PC-9 (cell line): ENCODE measurements at regions not wholly inside any gene's neighbourhood (a gene's known extent, or its start where the extent isn't known, plus 50 kb on each side); places are given as distances from the start of the nearest gene placed in this dataset.

Source experiments
- BruUV-seq: library from RNA; stranded (reverse); fragments of 400-500 nt; replicated peaks from 2 replicates; lab custom pipeline; 2021; lab: Mats Ljungman, UMichigan
- CTCF ChIA-PET: fragments of 300-600 bp; sonication (Branson Sonifier 250); formaldehyde crosslinking; loops from one replicate; lab custom pipeline; 2022; ENCODE audit warnings: antibody characterized with exemption; lab: Charles Lee
- POLR2A ChIA-PET: fragments of 300-600 bp; sonication (Branson Sonifier 250); formaldehyde crosslinking; loops from one replicate; lab custom pipeline; 2022; ENCODE audit warnings: antibody characterized with exemption; ENCODE audit not compliant: unreplicated experiment; lab: Charles Lee
- DNase-seq, 2 experiments: peaks; one replicate each; pipeline versions ENCODE4 v3.0.0 to v3.0.0-alpha.2; 2015 to 2022; ENCODE audit warnings: mixed read lengths in 1 of 2
- H2AFZ ChIP-seq: fragments of 200-600 bp; sonication (generic); 2 replicates; pipeline ENCODE4 v1.8.1; 2017; ENCODE audit warnings: antibody characterized with exemption
- H3F3A ChIP-seq: fragments of 200-600 bp; sonication (generic); 2 replicates; pipeline ENCODE4 v1.8.1; 2017; ENCODE audit warnings: antibody characterized with exemption, mild to moderate bottlenecking, low read depth; ENCODE audit not compliant: insufficient read depth
- H3K27ac ChIP-seq: fragments of 200-600 bp; sonication (generic); 2 replicates; pipeline ENCODE4 v1.6.1; 2016; ENCODE audit warnings: mixed run types
- H3K27me3 ChIP-seq: fragments of 200-600 bp; sonication (generic); 2 replicates; pipeline ENCODE4 v1.6.1; 2016; ENCODE audit warnings: low read depth, mixed run types; ENCODE audit not compliant: insufficient read depth
- H3K36me3 ChIP-seq: fragments of 200-600 bp; sonication (generic); 2 replicates; pipeline ENCODE4 v1.6.1; 2016; ENCODE audit warnings: low read depth, mixed run types
- H3K4me1 ChIP-seq: fragments of 200-600 bp; sonication (generic); replicated peaks from 2 replicates; pipeline ENCODE4 v1.6.1; 2016; ENCODE audit warnings: mixed run types; ENCODE audit not compliant: insufficient read depth
- H3K4me2 ChIP-seq: fragments of 200-600 bp; sonication (generic); 2 replicates; pipeline ENCODE4 v1.6.1; 2017; ENCODE audit warnings: mixed run types
- H3K4me3 ChIP-seq: fragments of 200-600 bp; sonication (generic); 2 replicates; pipeline ENCODE4 v1.6.1; 2016; ENCODE audit warnings: mixed run types
- H3K79me2 ChIP-seq: fragments of 200-600 bp; sonication (generic); 2 replicates; pipeline ENCODE4 v1.6.1; 2017; ENCODE audit warnings: low read depth, mixed run types
- H3K9me2 ChIP-seq: fragments of 200-600 bp; sonication (generic); 2 replicates; pipeline ENCODE4 v1.8.1; 2017; ENCODE audit warnings: mild to moderate bottlenecking; ENCODE audit not compliant: insufficient read depth
- H3K9me3 ChIP-seq: fragments of 200-600 bp; sonication (generic); 2 replicates; pipeline ENCODE4 v1.8.1; 2016; ENCODE audit warnings: low read depth; ENCODE audit not compliant: insufficient read depth
- H4K20me1 ChIP-seq: fragments of 200-600 bp; sonication (generic); 2 replicates; pipeline ENCODE4 v1.8.1; 2017; ENCODE audit not compliant: insufficient read depth
- CTCF ChIP-seq: fragments of 200-600 bp; sonication (generic); conservative IDR thresholded peaks from 2 replicates; pipeline ENCODE4 v1.6.1; 2017; ENCODE audit warnings: mixed run types, antibody characterized with exemption, mild to moderate bottlenecking, moderate library complexity
- EZH2 ChIP-seq: fragments of 200-600 bp; sonication (generic); IDR thresholded peaks from 2 replicates; pipeline ENCODE4 v1.8.0; 2017; ENCODE audit warnings: antibody characterized with exemption, low read depth
- intact Hi-C: fragments of 100-400 bp; cut with micrococcal nuclease; formaldehyde crosslinking; loops from one replicate; pipeline ENCODE4 v1.10.0; 2022; ENCODE audit not compliant: unreplicated experiment

DNA sequence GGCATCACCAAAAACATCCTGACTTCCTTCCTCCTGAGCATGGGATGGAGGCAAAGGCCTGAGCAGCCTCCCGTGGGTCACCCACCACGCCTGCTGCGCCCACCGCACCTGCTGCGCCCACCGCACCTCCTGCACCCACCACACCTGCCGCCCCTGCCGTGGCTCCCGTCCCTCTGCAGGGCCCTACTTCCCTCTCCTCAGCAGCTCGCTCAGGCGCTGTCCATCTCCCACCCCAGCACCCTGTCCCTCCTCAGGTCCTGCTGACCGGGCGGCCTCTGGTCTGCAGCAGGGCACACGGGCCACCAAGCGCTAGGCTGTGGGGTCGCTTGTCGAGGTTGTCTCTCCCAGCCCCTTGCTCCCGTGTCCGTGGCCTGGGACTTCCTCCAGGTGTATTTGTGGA, 72.7 kb upstream of the SLCO4A1 start:
- H3K27ac ChIP-seq, result no peak overlapping the region
- no peaks in the 10 kb centered on the region for H3K9me3 ChIP-seq
- no peak for DNase-seq
- peaks cover 7% of the 10 kb centered on the region; the same call in 1 of the 2 replicates for H4K20me1 ChIP-seq
- no peak for TF ChIP-seq CTCF
- TF ChIP-seq EZH2, result no peak
- intact Hi-C loops, result no loop called here
- ChIA-PET CTCF (no interaction called here), POLR2A (no interaction called here)
- H3K4me1 ChIP-seq, result no peaks in the 10 kb centered on the region
- H3K4me2 ChIP-seq, result no peak overlapping the region
- H3F3A ChIP-seq, result peaks cover 11% of the 10 kb centered on the region; the same call in 1 of the 2 replicates
- no peak overlapping the region for H3K4me3 ChIP-seq
- no peaks in the 10 kb centered on the region for H3K9me2 ChIP-seq
- H3K36me3 ChIP-seq, result no peaks in the 10 kb centered on the region
- H3K27me3 ChIP-seq, result peaks cover 94% of the 10 kb centered on the region
- H3K79me2 ChIP-seq, result no peaks in the 10 kb centered on the region
- no peak overlapping the region for H2AFZ ChIP-seq
- BruUV-seq, result no TSS peak

GRCh38 chr20:62570403-62570802, 71.9 kb upstream of the SLCO4A1 start:
- H3K4me2 ChIP-seq, result no peak overlapping the region
- intact Hi-C loops, result no loop called here
- peaks cover 11% of the 10 kb centered on the region; the same call in 1 of the 2 replicates for H3F3A ChIP-seq
- no peak overlapping the region for H3K4me3 ChIP-seq
- peaks cover 7% of the 10 kb centered on the region; the same call in 1 of the 2 replicates for H4K20me1 ChIP-seq
- peaks cover 94% of the 10 kb centered on the region for H3K27me3 ChIP-seq
- TF ChIP-seq CTCF, result no peak
- no peak for TF ChIP-seq EZH2
- H3K9me3 ChIP-seq, result no peaks in the 10 kb centered on the region
- BruUV-seq, result no TSS peak
- no peak for DNase-seq
- H3K9me2 ChIP-seq, result no peaks in the 10 kb centered on the region
- POLR2A ChIA-PET, result no interaction called here
- H3K27ac ChIP-seq, result no peak overlapping the region
- H2AFZ ChIP-seq, result no peak overlapping the region
- no peaks in the 10 kb centered on the region for H3K4me1 ChIP-seq
- no peaks in the 10 kb centered on the region for H3K79me2 ChIP-seq
- CTCF ChIA-PET, result no interaction called here
- no peaks in the 10 kb centered on the region for H3K36me3 ChIP-seq

GRCh38 chr20:62570897-62571668, 71.2 kb upstream of the SLCO4A1 start:
- TF ChIP-seq CTCF, result no peak
- TF ChIP-seq EZH2, result no peak
- Histone ChIP-seq H3F3A (peaks cover 11% of the 10 kb centered on the region; the same call in 1 of the 2 replicates), H3K79me2 (no peaks in the 10 kb centered on the region), H4K20me1 (peaks cover 7% of the 10 kb centered on the region; the same call in 1 of the 2 replicates), H3K4me1 (no peaks in the 10 kb centered on the region), H3K27ac (no peak overlapping the region), H3K4me2 (no peak overlapping the region), H3K4me3 (no peak overlapping the region), H3K9me2 (no peaks in the 10 kb centered on the region), H3K36me3 (no peaks in the 10 kb centered on the region), H3K27me3 (peaks cover 94% of the 10 kb centered on the region), H3K9me3 (no peaks in the 10 kb centered on the region), H2AFZ (no peak overlapping the region)
- no peak for DNase-seq
- CTCF ChIA-PET, result interaction anchor here (0.7 kb wide), 1 partner anchor 8 kb away, joined by 6 read pairs; no protein-coding TSS in a partner anchor
- POLR2A ChIA-PET, result no interaction called here
- BruUV-seq, result no TSS peak
- intact Hi-C loops, result no loop called here
